ENCODE measurements at regions not wholly inside any gene's neighbourhood (a gene's known extent, or its start where the extent isn't known, plus 50 kb on each side); places are given as distances from the start of the nearest gene placed in this dataset.

DNA sequence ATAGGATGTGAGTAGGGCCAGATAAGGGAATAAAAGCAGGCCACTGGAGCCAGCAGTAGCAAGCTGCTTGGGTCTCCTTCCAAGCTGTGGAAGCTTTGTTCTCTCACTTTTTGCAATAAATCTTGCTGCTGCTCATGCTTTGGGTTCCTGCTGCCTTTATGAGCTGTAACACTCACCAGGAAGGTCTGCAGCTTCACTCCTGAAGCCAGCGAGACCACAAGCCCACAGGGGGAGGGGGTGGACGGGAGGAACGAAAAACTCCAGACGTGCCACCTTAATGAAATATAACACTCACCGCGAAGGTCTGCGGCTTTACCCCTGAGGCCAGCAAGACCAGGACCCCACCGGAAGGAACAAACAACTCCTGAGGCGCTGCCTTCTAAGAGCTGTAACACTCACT is 1324.4 kb upstream of the EYS start:
- TF ChIP-seq TRIM28 (IDR thresholded peaks at IDR 0.05; ENCODE audit: borderline replicate concordance, low read length): no peak
- TF ChIP-seq ZNF350 (tag by site-specific recombination; IDR thresholded peaks at IDR 0.05): no peak
- TF ChIP-seq, protein P1, sequence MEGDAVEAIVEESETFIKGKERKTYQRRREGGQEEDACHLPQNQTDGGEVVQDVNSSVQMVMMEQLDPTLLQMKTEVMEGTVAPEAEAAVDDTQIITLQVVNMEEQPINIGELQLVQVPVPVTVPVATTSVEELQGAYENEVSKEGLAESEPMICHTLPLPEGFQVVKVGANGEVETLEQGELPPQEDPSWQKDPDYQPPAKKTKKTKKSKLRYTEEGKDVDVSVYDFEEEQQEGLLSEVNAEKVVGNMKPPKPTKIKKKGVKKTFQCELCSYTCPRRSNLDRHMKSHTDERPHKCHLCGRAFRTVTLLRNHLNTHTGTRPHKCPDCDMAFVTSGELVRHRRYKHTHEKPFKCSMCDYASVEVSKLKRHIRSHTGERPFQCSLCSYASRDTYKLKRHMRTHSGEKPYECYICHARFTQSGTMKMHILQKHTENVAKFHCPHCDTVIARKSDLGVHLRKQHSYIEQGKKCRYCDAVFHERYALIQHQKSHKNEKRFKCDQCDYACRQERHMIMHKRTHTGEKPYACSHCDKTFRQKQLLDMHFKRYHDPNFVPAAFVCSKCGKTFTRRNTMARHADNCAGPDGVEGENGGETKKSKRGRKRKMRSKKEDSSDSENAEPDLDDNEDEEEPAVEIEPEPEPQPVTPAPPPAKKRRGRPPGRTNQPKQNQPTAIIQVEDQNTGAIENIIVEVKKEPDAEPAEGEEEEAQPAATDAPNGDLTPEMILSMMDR (tag by site-specific recombination; IDR thresholded peaks at IDR 0.05): no peak
- no peak for TF ChIP-seq ZBTB20 (tag by site-specific recombination; IDR thresholded peaks at IDR 0.05)
- TF ChIP-seq ZNF239 (tag by site-specific recombination; IDR thresholded peaks at IDR 0.05): no peak
- no peak for TF ChIP-seq ZNF324 (tag by site-specific recombination; IDR thresholded peaks at IDR 0.05)
- TF ChIP-seq ZSCAN18 (tag by site-specific recombination; IDR thresholded peaks at IDR 0.05): no peak
- no peak for TF ChIP-seq ZNF157 (tag by site-specific recombination; IDR thresholded peaks at IDR 0.05)
- no peak for TF ChIP-seq ZNF274 (IDR thresholded peaks at IDR 0.05; ENCODE audit: low read length)
- no peak for TF ChIP-seq ZNF274 (tag by site-specific recombination; IDR thresholded peaks at IDR 0.05; ENCODE audit: borderline replicate concordance)
- TF ChIP-seq PRDM10 (tag by site-specific recombination; IDR thresholded peaks at IDR 0.05): no peak
- no peak for TF ChIP-seq ZBTB26 (tag by site-specific recombination; optimal IDR thresholded peaks at IDR 0.05)
- no peak for TF ChIP-seq REST (tag by site-specific recombination; IDR thresholded peaks at IDR 0.05)
- TF ChIP-seq, protein P2, sequence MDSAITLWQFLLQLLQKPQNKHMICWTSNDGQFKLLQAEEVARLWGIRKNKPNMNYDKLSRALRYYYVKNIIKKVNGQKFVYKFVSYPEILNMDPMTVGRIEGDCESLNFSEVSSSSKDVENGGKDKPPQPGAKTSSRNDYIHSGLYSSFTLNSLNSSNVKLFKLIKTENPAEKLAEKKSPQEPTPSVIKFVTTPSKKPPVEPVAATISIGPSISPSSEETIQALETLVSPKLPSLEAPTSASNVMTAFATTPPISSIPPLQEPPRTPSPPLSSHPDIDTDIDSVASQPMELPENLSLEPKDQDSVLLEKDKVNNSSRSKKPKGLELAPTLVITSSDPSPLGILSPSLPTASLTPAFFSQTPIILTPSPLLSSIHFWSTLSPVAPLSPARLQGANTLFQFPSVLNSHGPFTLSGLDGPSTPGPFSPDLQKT (IDR thresholded peaks at IDR 0.05; ENCODE audit: borderline replicate concordance, low read depth, low read length): no peak
- TF ChIP-seq BCL11A (tag by site-specific recombination; IDR thresholded peaks at IDR 0.05; ENCODE audit: low read depth): no peak

Data from HEK293 (cell line).